ENCODE measurements at regions not wholly inside any gene's neighbourhood (a gene's known extent, or its start where the extent isn't known, plus 50 kb on each side); places are given as distances from the start of the nearest gene placed in this dataset.
"Not testable (repeated sequence)": the region's sequence is repeated elsewhere in the genome, so short reads cannot be mapped to it uniquely, and the experiment has no call there.

DNA sequence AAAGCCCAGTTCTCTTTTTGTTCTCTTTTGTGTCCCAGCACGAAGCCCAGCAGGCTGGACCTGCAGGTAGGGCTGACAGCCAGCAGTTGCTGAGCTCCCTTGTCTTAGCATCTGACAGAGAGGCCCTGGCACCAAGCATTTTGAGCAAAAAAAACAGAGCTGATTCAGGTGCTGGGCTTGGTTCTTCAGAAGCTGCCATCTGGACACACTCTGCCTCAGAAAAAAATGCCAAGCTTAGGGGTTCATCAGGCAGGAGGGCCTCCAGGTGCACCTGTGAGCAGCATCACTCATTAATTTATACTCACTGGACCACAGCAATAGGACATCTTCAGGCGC is 167.1 kb upstream of the PLD5 start:
- FAIRE-seq, result no peak
- DNase-seq (ENCODE audit: insufficient read length, low spot score), result no peak
- no peak for TF ChIP-seq POLR2A (IDR thresholded peaks at IDR 0.05; ENCODE audit: low read depth, low read length)

DNA sequence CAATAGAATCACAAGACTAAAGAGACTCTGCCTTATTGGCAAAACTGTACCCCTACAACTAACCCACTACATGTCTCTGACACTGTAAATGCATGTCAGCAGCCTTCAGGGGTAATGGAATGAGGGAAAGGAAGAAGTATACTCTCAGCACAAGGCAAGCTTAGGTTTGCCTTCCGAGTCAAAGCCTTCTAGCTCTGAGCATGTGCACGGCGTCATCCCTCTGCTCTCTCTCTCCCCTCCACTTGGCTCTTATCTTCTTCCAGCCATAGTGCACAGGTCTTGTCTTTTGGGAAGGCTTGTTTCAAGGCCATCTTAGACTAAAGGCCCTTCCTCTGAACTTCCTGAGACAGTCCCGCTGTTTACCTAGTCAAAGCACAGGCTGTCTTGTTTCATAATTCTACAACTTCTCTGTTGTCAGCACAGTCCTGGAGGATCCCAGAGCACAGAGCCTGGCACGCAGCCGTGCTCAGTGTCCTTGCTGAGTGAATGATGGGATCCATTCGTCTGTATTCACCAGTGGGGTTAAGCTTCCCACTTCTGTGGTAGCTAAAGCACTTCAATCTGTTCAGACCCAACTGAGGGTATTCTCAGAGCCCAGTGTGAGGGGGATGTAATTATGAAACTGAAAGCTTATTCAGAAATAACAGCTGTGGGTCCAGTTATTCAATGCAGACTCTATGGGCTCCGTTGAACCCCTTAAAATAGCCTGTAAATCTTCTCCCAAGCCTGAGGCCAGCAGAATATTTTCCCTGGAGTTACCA is 166.5 kb upstream of the PLD5 start:
- FAIRE-seq (no peak), DNase-seq (ENCODE audit: insufficient read length, low spot score) (no peak)
- TF ChIP-seq POLR2A (IDR thresholded peaks at IDR 0.05; ENCODE audit: low read depth, low read length), result no peak

DNA sequence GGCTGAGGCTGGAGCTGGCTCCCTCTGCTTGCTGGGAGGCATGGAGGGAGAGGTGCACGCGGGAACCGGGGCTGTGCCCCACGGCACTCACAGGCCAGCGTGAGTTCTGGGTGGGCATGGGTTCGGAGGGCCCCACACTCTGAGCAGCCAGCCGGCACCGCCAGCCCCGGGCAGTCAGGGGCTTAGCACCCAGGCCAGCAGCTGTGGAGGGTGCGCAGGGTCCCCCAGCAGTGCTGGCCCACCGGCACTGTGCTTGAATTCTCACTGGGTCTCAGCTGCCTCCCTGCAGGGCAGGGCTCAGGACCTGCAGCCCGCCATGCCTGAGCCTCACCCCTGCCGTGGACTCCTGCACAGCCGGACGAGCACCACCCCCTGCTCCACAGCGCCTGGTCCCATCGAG is 164.9 kb upstream of the PLD5 start:
- no peak for FAIRE-seq
- no peak for TF ChIP-seq POLR2A (IDR thresholded peaks at IDR 0.05; ENCODE audit: low read depth, low read length)
- no peak for DNase-seq (ENCODE audit: insufficient read length, low spot score)

- FAIRE-seq, result no peak
- TF ChIP-seq POLR2A (IDR thresholded peaks at IDR 0.05; ENCODE audit: low read depth, low read length), result no peak
- no peak for DNase-seq (ENCODE audit: insufficient read length, low spot score)
These were observed 150.6 kb upstream of the PLD5 start for GRCh38 chr1:242674951-242675645.

DNA sequence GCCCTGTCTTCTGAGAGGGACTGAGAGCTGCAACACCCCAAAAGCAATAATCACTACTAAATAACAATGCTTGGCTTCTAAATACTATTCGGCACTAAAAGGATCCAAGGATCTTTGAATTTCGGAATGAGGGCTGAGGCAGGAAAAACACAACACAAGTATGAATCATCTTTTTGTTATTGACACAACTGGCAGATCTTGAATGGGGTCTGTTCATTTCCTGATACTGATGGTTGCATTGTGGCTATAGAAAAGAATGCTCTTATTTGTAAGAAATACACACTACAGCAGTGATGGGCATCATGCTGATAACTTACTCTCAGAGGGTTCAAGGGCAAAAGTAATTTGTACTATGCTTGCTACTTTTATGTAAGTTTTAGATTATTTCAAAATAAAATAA is 149.2 kb upstream of the PLD5 start:
- TF ChIP-seq POLR2A (IDR thresholded peaks at IDR 0.05; ENCODE audit: low read depth, low read length), result no peak
- FAIRE-seq, result no peak
- DNase-seq (ENCODE audit: insufficient read length, low spot score), result no peak

- DNase-seq (ENCODE audit: insufficient read length, low spot score); FAIRE-seq: not testable (repeated sequence)
These were observed 148.7 kb upstream of the PLD5 start for GRCh38 chr1:242673165-242673564.

- FAIRE-seq, result no peak
These were observed 145.5 kb upstream of the PLD5 start for GRCh38 chr1:242670019-242670418.

GRCh38 chr1:242662886-242663285 is 138.4 kb upstream of the PLD5 start:
- FAIRE-seq (no peak), DNase-seq (ENCODE audit: insufficient read length, low spot score) (no peak)
- TF ChIP-seq POLR2A (IDR thresholded peaks at IDR 0.05; ENCODE audit: low read depth, low read length), result no peak

More at GRCh38 chr1:242670019-242670418, 145.5 kb upstream of the PLD5 start:
- DNase-seq (ENCODE audit: insufficient read length, low spot score), result no peak
- TF ChIP-seq POLR2A (IDR thresholded peaks at IDR 0.05; ENCODE audit: low read depth, low read length), result no peak

DNA sequence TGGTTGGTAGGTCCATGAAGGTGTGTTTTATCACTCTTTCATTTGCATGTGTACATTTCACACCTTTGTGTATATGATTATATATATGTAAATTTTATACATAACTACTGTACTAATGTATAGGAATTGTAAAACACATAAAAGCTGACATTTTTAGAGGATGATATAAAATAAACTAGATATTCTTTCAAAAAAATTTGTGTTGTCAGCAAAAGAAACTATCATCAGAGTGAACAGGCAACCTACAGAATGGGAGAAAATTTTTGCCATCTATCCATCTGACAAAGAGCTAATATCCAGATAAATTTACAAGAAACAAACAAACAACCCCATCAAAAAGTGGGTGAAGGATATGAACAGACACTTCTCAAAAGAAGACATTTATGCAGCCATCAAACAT is 129.3 kb upstream of the PLD5 start:
- FAIRE-seq, result not testable (repeated sequence)

DNA sequence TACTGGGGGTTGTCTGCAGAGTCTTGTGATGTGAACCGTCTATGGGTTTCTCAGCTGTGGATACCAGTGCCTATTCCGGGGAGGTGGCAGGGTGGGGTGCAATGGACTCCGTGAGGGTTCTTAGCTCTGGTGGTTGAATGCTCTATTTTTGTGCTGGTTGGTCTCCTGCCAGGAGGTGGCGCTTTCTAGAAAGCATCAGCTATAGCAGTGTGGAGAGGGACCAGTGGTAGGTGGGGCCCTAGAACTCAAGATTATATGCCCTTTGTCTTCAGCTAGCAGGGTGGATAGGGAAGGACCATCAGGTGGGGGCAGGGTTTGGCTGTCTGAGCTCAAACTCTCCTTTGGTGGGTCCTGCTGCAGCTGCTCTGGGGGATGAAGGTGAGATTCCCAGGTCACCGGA is 127.3 kb upstream of the PLD5 start:
- DNase-seq (ENCODE audit: insufficient read length, low spot score) (no peak), FAIRE-seq (no peak)
- no peak for TF ChIP-seq POLR2A (IDR thresholded peaks at IDR 0.05; ENCODE audit: low read depth, low read length)

More for the DNA sequence above, 129.3 kb upstream of the PLD5 start:
- not testable (repeated sequence) for DNase-seq (ENCODE audit: insufficient read length, low spot score)

GRCh38 chr1:242641461-242641860 is 117.0 kb upstream of the PLD5 start:
- no peak for DNase-seq (ENCODE audit: insufficient read length, low spot score)
- no peak for FAIRE-seq

GRCh38 chr1:242639104-242639503 is 114.6 kb upstream of the PLD5 start:
- TF ChIP-seq POLR2A (IDR thresholded peaks at IDR 0.05; ENCODE audit: low read depth, low read length), result no peak
- DNase-seq (ENCODE audit: insufficient read length, low spot score), result no peak
- FAIRE-seq, result no peak

More at GRCh38 chr1:242641461-242641860, 117.0 kb upstream of the PLD5 start:
- TF ChIP-seq POLR2A (IDR thresholded peaks at IDR 0.05; ENCODE audit: low read depth, low read length), result no peak

DNA sequence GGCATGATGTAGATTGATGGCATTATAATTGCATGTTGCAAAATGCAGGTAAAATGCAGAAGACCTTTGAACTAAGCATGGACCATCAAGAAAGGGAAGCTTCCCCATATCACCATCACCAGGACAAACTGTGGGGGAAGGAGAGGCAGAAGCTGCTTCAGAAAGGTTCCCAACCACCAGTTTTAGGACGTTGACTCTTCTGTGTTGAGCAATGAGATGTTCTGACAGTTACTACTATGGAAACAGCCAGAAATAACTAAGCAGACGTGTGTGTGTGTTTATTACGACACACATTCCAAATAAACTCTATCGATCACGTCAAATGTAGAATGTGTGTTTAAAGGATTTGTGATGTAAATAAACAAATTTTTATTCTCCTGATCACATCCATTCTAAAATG is 110.2 kb upstream of the PLD5 start:
- no peak for DNase-seq (ENCODE audit: insufficient read length, low spot score)
- FAIRE-seq, result no peak
- no peak for TF ChIP-seq POLR2A (IDR thresholded peaks at IDR 0.05; ENCODE audit: low read depth, low read length)

DNA sequence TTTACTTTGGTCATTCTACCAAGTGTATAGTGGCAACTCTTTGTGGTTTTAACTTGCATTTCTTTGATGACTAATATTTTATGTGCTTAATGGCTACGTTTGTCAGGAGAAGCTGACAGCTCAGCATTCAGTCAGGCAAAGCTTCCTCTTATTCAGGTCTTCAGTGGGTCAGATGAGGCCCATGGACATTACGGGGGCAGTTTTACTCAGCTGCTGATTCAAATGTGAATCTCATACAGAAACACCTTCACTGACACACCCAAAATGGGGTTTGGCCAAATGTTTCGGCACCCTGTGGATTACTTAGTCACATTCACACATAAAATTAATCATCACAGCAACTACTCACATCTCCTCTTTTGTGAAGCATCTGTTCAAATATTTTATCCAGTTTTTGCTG is 104.9 kb upstream of the PLD5 start:
- DNase-seq (ENCODE audit: insufficient read length, low spot score) (peak; percentile 6), FAIRE-seq (no peak)
- TF ChIP-seq POLR2A (IDR thresholded peaks at IDR 0.05; ENCODE audit: low read depth, low read length), result no peak

GRCh38 chr1:242623756-242624155 is 99.3 kb upstream of the PLD5 start:
- DNase-seq (ENCODE audit: insufficient read length, low spot score) (no peak), FAIRE-seq (no peak)
- no peak for TF ChIP-seq POLR2A (IDR thresholded peaks at IDR 0.05; ENCODE audit: low read depth, low read length)
